Fibroblast of villous mesenchyme (primary cell): ENCODE measurements at regions not wholly inside any gene's neighbourhood (a gene's known extent, or its start where the extent isn't known, plus 50 kb on each side); places are given as distances from the start of the nearest gene placed in this dataset.
"Not testable (repeated sequence)": the region's sequence is repeated elsewhere in the genome, so short reads cannot be mapped to it uniquely, and the experiment has no call there.

Experiments used
- DNase-seq: peaks from one replicate; pipeline ENCODE4 v3.0.0-alpha.2; 2010; ENCODE audit warnings: low read depth
- H3K4me3 ChIP-seq: 2 replicates; pipeline ENCODE4 v1.5.1; 2011; ENCODE audit warnings: low read depth, mild to moderate bottlenecking, low read length
- CTCF ChIP-seq: IDR thresholded peaks from 2 replicates; pipeline ENCODE4 v1.5.1; 2012; ENCODE audit warnings: low read depth, mild to moderate bottlenecking, low read length; ENCODE audit not compliant: insufficient read depth

DNA sequence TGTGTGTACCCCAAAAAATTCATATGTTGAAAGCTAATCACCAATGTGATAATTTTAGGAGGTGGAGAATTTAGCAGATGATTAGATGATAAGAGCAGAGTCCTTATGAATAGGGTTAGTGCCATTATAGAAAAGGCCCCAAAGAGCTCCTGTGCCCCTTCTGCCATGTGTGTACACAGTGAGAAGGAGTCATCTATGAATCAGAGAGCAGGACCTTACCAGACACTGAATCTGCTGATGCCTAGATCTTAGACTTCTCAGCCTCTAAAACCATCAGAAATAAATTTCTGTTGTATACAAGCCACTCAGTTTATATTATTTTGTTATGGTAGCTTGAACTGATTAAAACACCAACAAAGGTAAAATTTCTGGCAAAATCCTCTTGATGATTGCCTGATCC is 560.0 kb upstream of the CDH2 start:
- no peak for TF ChIP-seq CTCF
- no peak for DNase-seq

DNA sequence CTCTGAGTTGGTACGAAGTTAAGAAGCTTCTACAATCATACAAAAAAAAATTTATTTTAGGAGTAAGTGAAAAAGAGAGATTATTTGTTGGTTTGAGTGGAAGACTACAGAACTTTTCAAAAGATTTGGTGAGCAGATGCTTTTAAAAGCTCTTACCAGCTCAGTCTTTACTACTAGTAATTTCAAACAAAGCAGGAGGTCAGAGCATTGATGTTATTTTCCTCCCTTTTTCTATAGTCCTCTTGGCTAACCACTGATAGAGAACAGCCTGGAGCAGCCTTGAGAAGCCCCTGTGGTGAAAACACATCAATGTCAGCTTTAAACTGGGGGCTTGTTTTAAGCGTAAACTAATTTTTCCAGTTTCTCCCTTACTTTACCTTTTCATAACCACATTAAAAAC is 559.3 kb upstream of the CDH2 start:
- H3K4me3 ChIP-seq: no peak overlapping the region
- no peak for TF ChIP-seq CTCF
- peak; percentile 1 for DNase-seq

More for the DNA sequence above, 560.0 kb upstream of the CDH2 start:
- H3K4me3 ChIP-seq: no peak overlapping the region

- peak; percentile 89 for DNase-seq
- no peak for TF ChIP-seq CTCF
- no peak overlapping the region for H3K4me3 ChIP-seq
Measured at GRCh38 chr18:28735731-28736130, 558.8 kb upstream of the CDH2 start.

GRCh38 chr18:28729321-28729720 is 552.4 kb upstream of the CDH2 start:
- no peak for TF ChIP-seq CTCF
- H3K4me3 ChIP-seq: no peak overlapping the region
- DNase-seq: no peak

GRCh38 chr18:28728891-28729290 is 552.0 kb upstream of the CDH2 start:
- H3K4me3 ChIP-seq: no peak overlapping the region
- peak; percentile 20 for DNase-seq

DNA sequence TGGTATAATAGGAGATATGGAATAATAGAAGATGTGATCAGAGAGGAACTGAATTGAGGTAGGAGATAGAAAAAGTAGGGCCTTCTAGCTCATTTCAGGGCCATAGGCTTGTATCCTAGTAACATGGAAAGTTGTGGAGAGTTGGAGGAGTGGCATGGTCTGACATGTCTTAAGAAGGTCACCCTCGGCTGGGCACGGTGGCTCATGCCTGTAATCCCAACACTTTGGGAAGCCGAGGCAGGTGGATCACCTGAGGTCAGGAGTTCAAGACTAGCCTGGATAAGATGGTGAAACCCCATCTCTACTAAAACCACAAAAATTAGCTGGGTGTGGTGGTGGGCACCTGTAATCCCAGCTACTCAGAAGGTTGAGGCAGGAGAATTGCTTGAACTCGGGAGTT is 550.3 kb upstream of the CDH2 start:
- DNase-seq, H3K4me3 ChIP-seq: not testable (repeated sequence)

More at GRCh38 chr18:28728891-28729290, 552.0 kb upstream of the CDH2 start:
- no peak for TF ChIP-seq CTCF

GRCh38 chr18:28725876-28726275 is 548.9 kb upstream of the CDH2 start:
- no peak for TF ChIP-seq CTCF
- no peak overlapping the region for H3K4me3 ChIP-seq
- no peak for DNase-seq
